HG02943 (cell line): ENCODE measurements at regions not wholly inside any gene's neighbourhood (a gene's known extent, or its start where the extent isn't known, plus 50 kb on each side); places are given as distances from the start of the nearest gene placed in this dataset.
"Not testable (repeated sequence)": the region's sequence is repeated elsewhere in the genome, so short reads cannot be mapped to it uniquely, and the experiment has no call there.

ENCODE experiments used
- ATAC-seq: cut with Tn5 transposase; IDR thresholded peaks from one replicate; pipeline ENCODE4 v1.9.1; 2021; ENCODE audit warnings: mild to moderate bottlenecking, low read depth, moderate library complexity; ENCODE audit not compliant: unreplicated experiment

DNA sequence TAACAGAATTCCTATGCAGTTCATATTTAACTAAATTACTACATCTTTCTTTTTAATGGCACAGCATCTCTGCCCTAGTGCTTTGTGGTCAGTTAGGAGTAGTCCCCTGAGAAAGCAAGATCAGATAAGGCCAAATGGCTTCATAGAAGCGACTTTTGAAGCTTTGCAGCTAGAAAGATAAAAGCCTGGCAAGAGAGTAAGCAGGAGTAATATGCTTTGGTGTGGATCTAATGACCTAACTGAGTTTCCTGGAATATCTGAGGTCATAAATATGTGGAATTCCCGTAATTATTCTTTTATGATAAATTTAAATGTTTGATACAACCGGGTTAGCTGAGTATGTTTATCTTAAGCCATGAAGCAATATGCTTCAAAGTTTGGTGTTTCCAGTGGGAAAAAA, 374.9 kb upstream of the LRRC3B start:
- ATAC-seq = no peak

DNA sequence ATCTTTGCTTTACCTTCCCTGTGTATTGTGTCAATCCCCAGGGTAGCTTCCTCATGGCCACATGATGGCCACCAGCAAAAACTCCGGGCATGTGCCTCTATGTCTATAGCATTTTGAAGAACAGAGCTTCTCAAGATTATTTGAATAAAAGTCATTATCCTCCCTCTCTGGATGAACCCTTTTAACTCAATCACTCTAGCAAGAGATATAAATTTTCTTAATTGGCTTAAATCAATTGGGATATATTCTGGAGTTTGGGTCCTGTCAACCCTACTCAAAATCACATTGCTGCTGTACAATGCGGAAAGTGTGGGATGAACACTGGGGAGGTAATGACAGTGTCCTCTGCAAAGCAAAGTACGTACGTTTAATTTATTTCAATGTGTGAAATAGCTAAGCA, 370.6 kb upstream of the LRRC3B start:
- ATAC-seq = no peak

DNA sequence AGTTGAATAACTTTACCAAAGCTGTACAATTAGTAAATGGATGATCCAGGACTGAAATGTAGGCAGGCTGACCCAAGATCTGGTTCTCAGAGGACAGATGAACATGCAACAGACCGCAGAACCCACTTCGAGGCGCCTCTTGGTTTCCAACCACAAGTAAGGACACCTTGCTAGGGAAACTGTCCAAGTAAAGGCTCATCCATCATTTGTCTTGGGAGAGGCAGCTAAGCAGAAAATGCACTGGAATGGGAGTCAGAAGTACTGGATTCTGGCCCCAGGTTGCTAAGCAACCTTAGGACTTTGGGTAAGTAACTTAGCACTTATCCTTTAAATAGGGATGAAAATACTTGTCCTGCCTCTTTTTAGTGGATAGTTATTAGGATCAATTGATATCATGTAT, 366.3 kb upstream of the LRRC3B start:
- no peak for ATAC-seq

DNA sequence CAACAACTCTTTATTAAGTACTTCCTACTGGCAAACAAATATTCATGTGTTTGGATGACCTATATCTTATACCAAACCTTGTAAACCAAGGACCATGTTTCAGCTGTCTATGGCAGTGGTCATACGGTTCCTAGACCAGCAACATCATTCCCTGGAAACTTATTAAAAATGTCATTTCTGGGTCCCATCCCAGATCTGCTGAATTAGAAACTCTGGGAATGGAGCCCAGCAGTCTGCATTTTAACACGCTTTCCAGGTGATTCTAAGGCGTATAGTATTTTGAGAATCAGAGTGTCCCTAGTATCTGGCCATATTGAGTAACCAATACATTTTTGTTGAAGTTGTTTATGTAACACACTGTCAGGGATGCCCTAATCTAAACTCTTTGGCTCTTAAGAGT, 363.4 kb upstream of the LRRC3B start:
- no peak for ATAC-seq

DNA sequence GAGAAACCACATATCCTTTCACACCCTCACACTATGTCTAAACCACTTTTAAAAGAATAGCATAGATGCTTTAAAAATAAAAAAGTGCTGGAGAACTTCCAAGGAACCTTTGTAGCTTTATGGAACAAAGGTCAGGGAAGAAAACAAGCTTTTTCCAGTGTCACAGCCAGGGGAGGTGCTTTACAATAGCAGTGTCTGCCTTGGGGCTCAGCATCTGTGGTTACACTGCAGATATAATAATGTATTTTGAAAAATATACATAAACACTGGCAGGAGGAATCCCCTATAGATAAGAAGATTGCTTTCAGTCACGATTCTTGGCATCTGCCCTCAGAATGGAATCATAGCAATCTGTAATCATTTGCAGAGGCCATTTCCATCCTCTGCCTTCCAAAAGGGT, 362.4 kb upstream of the LRRC3B start:
- ATAC-seq = no peak

DNA sequence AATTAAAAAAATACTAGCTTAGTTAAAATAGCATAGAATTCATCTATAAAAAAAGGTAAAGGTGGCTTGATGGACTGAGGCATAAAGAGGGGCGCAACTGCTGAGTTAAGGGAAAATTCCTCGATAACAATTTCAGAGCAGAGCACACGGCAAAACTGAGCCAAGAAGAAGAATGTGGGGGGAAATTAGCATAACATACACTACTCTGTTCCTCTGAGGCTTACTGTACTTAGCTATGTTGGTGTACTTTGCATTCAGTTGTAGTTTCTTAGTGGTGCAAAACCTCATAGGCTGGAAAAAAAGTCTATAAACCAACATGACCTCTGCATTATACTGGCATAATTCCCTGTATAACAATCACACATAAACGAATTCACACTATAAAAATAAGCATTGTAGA, 357.9 kb upstream of the LRRC3B start:
- ATAC-seq = no peak

DNA sequence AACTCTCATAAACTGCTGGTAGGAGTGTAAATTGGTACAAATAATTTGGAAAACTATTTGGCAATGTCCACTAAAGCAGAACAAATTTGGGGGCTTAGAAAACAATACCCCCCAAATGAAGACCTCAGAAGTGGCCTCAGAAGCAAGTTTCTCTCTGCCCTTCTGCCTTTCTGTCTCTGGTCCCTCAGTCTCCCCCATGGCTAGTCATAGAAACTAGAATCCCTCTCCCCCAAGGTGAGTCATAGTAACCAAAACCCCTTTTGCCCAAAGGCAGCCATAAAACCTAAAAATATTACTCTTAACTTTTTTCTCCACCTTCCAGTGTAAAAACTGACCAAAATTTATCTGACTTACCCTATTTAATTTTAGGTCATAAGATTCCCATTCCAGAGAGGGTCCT, 350.7 kb upstream of the LRRC3B start:
- ATAC-seq = no peak

DNA sequence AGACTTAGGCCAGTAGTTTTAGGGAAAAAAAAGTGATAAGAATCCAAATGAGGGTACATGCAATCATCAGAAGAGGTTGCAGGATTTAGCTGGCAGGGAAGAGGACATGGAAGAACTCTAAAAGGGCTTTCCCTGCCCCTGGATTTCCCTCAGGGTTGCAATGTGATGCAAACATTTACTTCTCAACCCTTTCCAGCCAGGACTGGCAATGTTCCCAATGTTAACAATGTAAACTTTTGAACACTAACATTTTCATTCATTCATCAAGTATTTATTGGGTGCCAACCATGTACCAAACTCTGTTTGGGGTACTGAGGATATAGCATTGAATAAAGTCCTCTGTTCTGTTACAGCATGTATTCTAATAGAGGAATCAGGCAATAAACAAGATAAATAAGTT, 349.4 kb upstream of the LRRC3B start:
- no peak for ATAC-seq

DNA sequence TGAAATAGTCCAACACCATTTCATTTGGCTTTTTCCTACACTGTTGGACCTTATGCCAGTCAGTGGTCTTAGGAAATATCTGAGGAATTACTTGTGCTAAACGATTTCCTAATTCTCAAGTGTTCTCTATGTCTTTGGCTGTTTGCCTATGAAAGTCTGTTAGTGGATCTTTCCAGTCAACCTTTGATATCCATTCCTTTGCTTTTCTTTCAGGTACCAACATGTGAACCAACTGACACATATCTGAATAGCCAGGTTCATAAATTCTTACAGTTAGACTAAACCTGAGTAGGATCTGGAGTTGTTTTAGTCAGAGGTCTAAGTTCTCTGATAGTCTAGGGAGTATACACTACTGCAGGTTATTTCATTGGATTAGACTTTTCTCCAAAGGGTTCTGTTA, 343.5 kb upstream of the LRRC3B start:
- ATAC-seq = no peak

DNA sequence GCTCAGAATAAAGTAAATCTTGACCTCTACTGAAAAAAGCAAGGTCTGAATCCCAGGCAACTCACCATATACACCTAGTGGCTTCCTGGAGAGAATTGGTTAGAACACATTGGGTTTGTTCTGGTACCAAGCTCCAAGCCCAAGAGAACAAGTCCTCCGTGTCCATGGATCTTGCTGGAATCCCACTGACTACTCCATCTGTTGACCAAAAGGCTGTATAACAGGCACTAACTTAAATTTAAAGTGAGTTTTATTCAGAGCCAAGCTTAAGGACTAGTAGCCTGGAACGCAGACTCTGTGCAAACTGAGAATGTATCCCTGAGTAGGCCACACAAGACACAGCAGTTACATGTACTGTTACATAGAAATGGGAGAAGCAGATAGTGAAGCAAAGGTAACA, 342.1 kb upstream of the LRRC3B start:
- ATAC-seq = no peak

DNA sequence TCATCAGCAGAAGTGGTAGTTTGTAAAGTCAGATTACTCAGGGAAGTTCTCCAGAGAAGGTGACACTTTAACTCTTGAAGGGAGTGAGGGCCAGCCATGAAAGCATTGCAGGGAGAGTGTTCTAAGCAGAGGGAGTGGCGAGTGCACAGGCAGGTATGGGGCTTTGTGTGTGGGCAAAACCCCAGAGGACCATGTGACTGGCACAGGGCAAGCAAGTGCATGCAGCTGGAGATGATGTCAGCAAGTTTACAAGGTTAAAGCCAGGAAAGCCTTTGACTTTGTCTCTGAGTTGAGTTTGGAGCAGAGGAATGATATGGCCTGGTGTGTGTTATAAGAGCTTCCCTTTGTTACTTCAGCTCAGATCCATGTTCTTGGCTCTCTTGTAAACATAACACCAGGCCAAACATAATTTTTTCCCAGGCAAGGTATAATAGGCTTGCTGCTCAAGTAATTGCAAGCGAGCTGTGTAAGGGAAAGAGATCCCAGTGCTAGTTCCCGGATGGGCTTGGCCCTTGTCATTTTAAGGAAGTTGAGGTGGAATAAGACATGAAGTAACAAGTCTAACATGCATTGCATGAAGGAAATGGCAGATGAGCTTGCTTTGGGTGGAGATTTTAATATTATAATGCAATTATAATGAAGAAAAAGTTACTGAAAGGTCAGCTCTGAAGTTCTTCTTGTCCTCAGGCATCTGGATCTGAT, 341.1 kb upstream of the LRRC3B start:
- no peak for ATAC-seq

DNA sequence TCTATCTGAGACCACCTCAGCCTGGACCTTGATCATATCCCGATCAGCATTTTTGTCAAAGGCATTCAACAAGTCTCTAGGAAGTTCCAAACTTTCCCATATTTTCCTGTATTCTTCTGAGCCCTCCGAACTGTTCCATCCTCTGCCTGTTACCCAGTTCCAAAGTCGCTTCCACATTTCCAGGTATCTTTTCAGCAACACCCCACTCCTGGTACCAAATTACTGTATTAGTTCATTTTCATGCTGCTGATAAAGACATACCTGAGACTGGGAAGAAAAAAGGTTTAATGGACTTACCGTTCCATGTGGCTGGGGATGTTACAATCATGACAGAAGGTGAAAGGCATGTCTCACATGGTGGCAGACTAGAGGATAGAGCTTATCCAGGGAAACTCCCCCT, 338.1 kb upstream of the LRRC3B start:
- not testable (repeated sequence) for ATAC-seq

DNA sequence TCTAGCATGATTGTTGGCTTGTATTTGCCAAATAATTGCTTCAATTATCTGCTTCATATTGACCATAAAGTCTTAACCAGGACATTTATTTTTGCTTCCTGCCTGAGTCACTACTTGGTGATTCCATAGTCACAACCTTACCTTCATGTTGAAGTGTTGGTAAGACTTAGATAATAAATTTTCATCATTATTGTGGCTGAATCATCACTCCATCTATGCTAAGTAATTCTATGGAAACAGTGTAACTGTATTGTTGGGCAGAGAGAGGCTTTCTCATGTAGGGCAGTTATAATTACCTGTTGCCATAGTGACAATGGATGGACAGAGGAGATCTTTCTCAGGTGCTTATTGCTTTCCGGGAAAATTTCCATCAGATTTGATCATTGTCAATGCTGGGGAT, 330.7 kb upstream of the LRRC3B start:
- ATAC-seq = no peak

DNA sequence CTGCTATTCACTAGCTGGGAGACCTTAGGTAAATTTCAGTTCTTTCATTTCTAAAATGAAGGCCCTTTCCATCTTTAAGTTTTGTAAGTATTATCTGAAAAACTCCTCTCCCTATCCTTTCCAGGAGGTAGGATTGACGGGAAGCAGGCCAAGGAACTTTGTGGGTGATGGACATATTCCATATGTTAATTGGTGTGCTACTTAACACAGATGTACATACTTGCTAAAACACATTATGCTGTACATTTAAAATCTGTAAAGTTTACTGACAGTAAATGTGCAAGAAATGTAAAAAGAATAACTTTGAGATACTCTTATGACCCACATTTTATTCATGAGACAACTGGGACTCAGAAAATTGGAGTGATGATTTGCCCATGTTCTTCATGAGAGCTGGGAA, 329.8 kb upstream of the LRRC3B start:
- ATAC-seq = no peak

DNA sequence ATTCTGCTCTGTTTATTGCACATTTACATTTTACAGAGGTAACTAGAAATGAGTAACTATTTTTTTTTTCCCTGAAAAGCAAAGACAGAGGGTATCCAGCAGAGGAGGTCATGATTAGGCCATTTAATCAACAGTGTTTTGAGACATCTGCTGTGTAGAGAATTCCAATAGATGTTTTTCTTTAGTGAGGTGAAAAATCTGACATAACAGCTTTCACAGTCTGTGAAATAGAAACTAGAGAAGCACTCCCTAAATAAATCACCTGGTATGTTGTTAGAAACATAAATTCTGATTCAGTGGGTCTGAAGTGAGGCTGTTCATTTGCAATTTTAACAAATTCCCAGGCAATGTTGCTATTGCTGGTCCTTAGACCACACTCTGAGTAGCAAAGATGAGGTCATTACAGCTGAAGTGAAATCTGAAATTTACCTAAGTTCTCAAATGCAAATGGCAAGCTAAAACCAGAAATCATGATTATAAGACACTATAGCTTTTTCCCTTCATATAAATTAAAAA, 329.2 kb upstream of the LRRC3B start:
- no peak for ATAC-seq

DNA sequence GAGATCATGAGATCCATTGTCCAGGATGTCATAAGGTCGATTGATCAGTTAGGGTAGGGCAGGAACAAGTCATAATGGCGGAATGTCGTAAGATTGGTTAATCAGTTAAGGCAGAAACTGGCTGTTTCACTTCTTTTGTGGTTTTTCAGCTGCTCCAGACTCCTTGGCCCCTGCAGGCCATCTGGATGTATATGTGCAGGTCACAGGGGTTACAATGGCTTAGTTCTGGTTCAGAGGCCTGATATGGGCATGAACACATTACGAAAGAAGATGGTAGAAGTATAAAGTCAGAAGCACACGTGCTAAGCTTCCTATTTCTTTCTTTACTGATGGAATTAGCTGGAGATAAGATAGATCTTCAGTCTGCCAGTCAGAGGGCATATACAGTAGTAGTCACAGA, 315.4 kb upstream of the LRRC3B start:
- ATAC-seq = no peak

DNA sequence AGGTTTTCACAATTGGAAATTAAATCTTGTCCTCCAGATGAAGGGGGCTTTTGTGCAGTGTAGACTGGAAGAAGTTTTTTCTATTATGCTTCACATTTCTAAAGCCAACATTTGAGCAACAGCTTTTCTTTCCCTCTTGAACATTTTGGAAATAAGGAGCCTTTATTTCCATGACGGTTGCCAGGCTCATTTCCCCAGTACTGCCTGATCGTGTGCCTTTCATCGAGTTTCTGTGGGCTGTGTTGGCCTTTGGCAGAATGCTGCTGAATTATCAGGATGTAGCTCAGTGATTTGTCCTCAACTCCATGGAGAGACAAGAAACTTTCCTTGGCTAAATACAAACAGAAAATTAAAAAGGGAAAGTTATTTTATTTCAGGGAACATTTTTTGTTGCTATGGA, 314.8 kb upstream of the LRRC3B start:
- ATAC-seq = no peak

DNA sequence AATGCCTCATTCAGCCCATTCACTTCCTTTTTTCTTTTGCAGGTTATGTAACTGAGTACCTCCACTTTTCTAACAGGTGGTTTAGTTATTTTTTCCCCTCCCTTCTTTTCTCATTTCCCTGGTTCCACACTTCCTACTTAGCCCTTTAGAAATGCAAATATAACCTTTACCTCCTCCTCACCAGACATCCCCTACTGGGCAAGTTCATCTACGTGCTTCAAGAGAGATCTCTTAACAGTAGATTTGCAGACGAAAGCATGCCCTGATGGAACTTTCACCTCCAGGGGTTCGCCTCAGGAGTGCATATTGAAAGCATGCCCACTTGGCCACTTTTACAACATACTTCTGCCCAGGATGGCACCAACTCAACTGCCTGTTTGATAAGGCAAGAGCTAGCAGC, 314.1 kb upstream of the LRRC3B start:
- no peak for ATAC-seq

DNA sequence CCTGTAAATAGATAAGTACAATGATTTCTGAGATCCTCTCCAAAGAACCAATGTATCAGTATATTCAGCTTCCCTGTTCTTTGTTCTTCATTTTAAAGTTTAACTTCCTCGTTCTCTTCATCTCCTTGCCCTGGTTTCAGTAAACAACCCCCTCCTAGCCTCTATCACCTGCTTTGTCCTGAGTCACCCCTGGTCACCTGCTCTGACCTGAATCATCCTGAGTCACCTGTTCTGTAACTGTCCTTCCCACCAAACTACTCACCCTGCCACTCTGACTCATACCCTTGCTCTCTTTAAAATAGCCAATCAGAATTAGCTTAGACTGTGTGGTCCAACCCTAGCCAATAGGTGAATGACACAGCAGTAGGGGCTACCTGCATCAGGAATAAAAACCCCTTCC, 313.0 kb upstream of the LRRC3B start:
- not testable (repeated sequence) for ATAC-seq

DNA sequence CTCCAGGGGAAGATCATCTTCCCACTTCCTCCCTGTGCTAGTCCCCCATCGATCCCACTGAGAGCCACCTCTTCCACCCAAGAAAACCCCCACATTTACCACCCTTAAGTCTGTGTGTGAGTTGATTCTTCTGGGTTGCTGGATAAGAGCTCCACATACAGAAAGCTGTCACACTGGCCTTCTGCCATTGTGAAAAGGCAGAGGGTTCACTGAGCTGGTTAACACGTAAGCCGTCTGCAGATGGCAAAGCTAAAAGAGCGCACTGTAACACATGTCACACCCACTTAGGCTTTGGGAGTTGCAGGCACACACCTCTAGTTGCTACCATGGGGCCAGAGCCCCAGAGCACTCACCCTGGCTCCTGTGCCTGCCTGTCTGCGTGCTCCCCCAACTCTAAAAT, 309.8 kb upstream of the LRRC3B start:
- ATAC-seq = no peak

DNA sequence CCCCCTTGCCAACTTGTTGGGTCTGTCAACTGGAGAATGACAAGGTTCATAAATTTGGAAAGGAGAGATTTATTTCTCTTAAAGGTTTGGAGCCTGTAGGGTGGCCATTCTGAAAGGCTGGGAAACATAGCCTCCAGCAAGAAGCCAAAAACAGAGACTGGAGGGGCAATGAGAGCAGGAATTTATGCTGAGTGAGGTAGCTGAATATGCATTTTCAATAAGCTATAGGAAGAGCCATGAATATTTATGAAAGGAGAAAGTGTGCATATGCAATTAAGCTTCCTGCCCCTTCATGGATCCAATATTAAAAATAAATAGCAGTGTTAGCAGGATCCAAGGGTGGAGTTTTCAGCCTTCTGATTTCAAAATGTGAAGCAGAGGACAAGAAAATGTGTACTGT, 306.1 kb upstream of the LRRC3B start:
- ATAC-seq = no peak

DNA sequence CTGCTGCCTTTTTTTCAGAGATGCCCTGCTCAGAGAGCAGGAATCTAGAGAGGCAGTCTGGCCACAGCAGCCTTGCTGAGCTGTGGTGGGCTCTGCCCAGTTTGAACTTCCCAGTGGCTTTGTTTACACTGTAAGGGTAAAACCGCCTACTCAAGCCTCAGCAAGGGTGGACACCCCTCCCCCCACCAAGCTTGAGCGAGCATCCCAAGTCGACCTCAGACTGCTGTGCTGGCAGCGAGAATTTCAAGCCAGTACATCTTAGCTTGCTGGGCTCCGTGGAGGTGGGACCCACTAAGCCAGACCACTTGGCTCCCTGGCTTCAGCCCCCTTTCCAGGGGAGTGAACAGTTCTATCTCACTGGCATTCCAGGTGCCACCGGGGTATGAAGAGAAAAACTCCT, 298.8 kb upstream of the LRRC3B start:
- not testable (repeated sequence) for ATAC-seq

DNA sequence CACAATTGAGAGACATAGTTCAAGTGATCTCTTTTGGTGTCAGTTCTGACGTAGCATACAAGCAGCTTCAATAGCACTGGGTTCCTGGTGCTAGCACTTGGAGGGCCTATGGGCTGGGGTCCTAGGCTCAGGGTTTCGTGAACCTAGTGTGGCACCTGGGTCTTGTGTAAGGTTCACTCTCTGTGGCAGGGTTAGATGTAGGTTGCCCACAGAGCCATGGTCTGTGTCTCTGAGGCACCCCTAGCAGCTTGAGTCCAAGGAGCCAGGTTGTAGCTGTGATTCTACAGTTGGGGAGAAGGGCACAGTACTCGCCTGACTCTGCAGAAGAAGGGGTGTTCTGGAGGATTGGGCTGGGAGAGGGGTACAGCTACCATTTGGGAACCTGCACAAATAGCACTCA, 282.6 kb upstream of the LRRC3B start:
- no peak for ATAC-seq
